WTC11 (cell line): ENCODE measurements at regions not wholly inside any gene's neighbourhood (a gene's known extent, or its start where the extent isn't known, plus 50 kb on each side); places are given as distances from the start of the nearest gene placed in this dataset.

Source experiments
- CTCF ChIP-seq: fragments of 200-600 bp; IDR thresholded peaks from 2 replicates; pipeline ENCODE4 v1.8.0; 2022; ENCODE audit warnings: antibody characterized with exemption
- FOXK1 ChIP-seq: sonication (generic); formaldehyde crosslinking; IDR thresholded peaks from 2 replicates; pipeline ENCODE4 v1.8.0; 2022; ENCODE audit warnings: mild to moderate bottlenecking, moderate library complexity, missing genetic modification reagents
- NFYB ChIP-seq: sonication (generic); formaldehyde crosslinking; conservative IDR thresholded peaks from 2 replicates; pipeline ENCODE4 v1.8.0; 2022; ENCODE audit warnings: low read depth, missing genetic modification reagents

DNA sequence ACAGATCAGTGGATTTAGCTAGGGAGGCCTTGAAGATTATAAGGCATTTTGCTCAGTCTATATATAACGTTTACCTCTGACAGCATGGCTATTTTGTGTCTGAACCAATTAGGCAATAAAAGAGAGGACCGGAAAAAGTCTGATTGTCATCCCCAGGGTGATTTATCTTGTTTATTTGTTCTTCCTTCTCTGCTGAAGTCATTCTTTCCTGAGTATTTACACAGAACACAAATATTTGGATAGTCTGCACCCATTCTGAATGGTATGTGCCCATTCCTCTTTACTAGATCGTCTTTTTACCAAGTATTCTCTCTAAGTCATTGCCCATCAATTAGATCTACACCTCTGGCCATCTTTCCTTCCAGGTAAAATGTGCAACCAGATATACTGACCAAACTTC, 1602.9 kb downstream of the KCNT2 start:
- TF ChIP-seq CTCF (no peak), NFYB (CRISPR knock-in tag) (no peak), FOXK1 (CRISPR knock-in tag) (no peak)
